ENCODE measurements at regions not wholly inside any gene's neighbourhood (a gene's known extent, or its start where the extent isn't known, plus 50 kb on each side); places are given as distances from the start of the nearest gene placed in this dataset.
"Not testable (repeated sequence)": the region's sequence is repeated elsewhere in the genome, so short reads cannot be mapped to it uniquely, and the experiment has no call there.

DNA sequence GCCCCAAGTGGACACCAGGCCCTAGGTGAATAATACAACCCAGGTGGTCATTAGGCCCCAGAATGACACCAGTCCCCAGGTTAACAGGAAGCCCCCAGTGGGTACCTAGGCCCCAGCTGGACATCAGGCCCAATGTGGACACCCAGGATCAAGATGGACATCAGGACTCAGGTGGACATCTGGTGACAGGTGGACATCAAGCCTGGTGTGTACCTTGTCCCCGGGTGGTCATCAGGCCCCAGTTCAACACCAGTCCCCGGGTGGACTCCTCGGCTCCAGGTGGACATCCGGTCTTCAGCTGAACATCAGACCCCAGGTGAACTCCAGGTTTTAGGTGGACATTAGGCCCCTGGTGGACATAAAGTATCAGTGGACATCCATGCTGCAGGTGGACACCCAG is 524.6 kb downstream of the FOXD4L4 start:
- H3K4me3 ChIP-seq; intact Hi-C loops (cut with DNase I); H3K27me3 ChIP-seq; DNase-seq; H3K4me1 ChIP-seq; H3K27ac ChIP-seq; H3K36me3 ChIP-seq; H3K9me3 ChIP-seq: not testable (repeated sequence)
- WGBS, 2 donors = no CpG with 5 or more reads among the region's 4 CpGs

DNA sequence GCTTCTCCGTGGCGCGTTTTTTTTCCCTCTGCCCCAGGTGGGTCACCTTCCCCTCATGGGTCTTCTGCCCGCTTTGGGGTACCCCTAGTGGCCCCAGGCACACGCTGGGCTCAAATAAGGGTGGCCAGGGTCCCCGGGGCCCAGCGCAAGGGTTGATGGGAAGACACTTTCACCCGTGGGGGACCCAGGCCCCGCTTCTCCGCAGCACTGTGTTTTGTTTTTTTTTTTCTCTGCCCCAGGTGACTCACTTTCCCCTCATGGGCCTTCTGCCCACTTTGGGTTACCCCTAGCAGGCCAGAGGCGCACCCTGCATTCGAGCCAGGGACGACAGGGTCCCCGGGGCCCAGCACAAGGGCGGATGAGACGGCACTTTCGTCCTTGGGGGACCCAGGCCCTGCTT is 526.7 kb downstream of the FOXD4L4 start:
- H3K36me3 ChIP-seq; H3K27ac ChIP-seq; H3K4me1 ChIP-seq; intact Hi-C loops (cut with DNase I); H3K9me3 ChIP-seq; H3K27me3 ChIP-seq; DNase-seq; H3K4me3 ChIP-seq: not testable (repeated sequence)
- 83 to 91% methylated on average over 11 to 15 of the region's 17 CpGs for WGBS, 2 donors

DNA sequence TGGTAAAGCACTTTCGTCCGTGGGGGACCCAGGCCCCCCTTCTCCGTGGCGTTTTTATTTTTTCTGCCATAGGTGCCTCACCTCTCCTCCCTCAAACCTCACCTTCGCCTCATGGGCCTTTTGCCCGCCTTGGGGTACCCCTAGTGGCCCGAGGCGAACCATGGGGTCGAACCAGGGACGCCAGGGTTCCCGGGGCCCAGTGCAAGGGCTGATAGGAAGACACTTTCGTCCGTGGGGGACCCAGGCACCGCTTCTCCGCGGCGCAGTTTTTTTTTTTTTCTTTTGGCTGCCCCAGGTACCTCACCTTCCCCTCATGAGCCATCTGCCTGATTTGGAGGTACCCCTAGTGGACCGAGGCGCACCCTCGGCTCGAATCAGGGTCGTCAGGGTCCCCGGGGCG is 527.8 kb downstream of the FOXD4L4 start:
- H3K4me3 ChIP-seq; H3K9me3 ChIP-seq; intact Hi-C loops (cut with DNase I); DNase-seq; H3K27me3 ChIP-seq; H3K36me3 ChIP-seq; H3K4me1 ChIP-seq; H3K27ac ChIP-seq: not testable (repeated sequence)
- WGBS, 2 donors = 91 to 93% methylated on average over 6 to 17 of the region's 24 CpGs

DNA sequence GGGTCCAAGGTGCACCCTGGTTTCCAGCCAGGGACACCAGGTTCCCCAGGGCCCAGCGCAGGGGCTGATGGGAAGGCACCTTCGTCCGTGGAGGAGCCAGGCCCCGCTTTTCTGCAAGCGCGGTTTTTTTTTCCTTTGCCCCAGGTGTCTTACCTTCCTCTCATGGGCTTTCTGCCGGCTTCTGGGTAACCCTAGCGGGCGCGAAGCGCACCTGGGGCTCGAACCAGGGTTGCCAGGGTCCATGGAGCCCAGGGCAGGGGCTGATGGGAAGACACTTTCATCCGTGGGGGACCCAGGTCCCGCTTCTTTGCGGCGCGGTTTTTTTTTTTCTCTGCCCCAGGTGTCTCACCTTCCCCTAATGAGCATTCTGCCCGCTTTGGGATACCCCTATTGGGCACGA is 529.3 kb downstream of the FOXD4L4 start:
- H3K4me1 ChIP-seq; H3K27me3 ChIP-seq; intact Hi-C loops (cut with DNase I); DNase-seq; H3K36me3 ChIP-seq; H3K9me3 ChIP-seq: not testable (repeated sequence)
- Histone ChIP-seq H3K4me3 (peak overlapping the region in 1 of 4 donors; percentile 35), H3K27ac (peak overlapping the region in 1 of 4 donors; percentile 33)
- no CpG with 5 or more reads among the region's 19 CpGs for WGBS, 2 donors

DNA sequence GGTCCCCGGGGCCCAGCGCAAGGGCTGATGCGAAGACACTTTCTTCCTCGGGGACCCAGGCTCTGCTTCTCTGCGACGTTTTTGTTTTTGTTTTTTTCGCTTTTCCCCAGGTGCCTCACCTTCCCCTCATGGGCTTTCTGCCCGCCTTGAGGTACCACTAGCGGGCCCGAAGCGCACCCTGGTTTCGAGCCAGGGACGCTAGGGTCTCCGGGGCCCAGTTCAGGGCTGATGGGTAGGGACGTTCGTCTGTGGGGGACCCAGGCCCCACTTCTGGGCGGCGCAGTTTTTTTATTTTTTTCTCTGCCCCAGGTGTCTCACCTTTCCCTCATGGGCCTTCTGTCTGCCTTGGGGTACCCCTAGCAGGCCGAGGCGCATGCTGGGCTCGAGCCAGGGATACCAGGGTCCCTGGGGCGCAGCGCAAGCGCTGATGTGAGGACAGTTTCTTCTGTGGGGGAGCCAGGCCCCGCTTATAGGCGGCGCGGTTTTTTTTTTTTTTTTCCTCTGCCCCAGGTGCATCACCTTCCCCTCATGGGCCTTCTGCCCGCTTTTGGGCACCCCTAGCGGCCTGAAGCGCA is 530.0 kb downstream of the FOXD4L4 start:
- 54% methylated on average over 9 of the region's 31 CpGs; no CpG with 5 or more reads in 1 of the 2 donors for WGBS, 2 donors
- H3K4me1 ChIP-seq; H3K9me3 ChIP-seq; H3K36me3 ChIP-seq; DNase-seq; intact Hi-C loops (cut with DNase I); H3K27ac ChIP-seq; H3K27me3 ChIP-seq: not testable (repeated sequence)
- peak overlapping the region in 1 of 4 donors; percentile 23 for H3K4me3 ChIP-seq

DNA sequence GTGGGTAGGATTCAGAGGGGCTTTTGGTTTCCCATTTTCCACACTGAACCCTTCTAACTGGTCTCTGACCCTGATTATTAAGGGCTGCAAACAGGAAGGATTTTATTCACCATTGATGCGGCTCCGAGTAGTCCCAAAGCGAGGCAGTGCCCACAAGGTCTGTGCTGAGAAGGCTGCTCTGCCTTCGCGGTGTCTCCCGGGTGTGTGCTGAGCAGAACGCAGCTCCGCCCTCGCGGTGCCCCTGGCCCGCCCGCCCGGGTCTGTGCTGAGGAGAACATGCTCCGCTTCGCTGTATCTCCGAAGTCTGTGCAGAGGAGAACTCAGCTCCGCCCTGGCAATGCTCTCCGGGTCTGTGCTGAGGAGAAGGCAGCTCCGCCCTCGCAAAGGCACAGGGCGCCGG is 530.7 kb downstream of the FOXD4L4 start:
- intact Hi-C loops (cut with DNase I) = not testable (repeated sequence)

DNA sequence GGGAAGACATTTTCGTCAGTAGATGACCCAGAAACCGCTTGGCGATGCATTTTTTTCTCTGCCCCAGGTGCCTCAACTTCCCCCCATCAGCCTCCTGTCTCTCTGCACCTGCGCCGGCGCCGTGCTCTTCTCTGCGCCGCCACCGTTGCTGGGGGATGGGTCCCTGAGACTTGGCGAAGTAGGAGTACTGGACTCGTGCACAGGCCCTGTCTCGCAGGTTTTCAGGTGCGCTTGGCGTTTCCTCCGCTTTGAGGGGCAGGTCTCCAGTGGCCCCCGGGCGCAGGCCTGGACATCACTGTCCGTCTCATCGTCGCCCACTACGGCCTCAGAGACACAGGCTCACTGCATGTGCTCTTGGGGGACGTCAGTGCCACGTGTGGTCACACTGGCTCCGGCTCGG is 532.1 kb downstream of the FOXD4L4 start:
- peak overlapping the region in 2 of 4 donors; percentile 41 to 53 for H3K4me3 ChIP-seq
- H3K27me3 ChIP-seq; intact Hi-C loops (cut with DNase I); H3K9me3 ChIP-seq; DNase-seq; H3K36me3 ChIP-seq; H3K4me1 ChIP-seq: not testable (repeated sequence)
- peak overlapping the region in 1 of 4 donors; percentile 63 for H3K27ac ChIP-seq
- 70% methylated on average over 2 of the region's 26 CpGs; no CpG with 5 or more reads in 1 of the 2 donors for WGBS, 2 donors

More for the DNA sequence above, 530.7 kb downstream of the FOXD4L4 start:
- H3K4me3 ChIP-seq = peak overlapping the region in 1 of 4 donors; percentile 40
- not testable (repeated sequence) for H3K9me3 ChIP-seq, H3K4me1 ChIP-seq, H3K27me3 ChIP-seq, DNase-seq, H3K36me3 ChIP-seq
- no CpG with 5 or more reads among the region's 22 CpGs for WGBS, 2 donors
- H3K27ac ChIP-seq = peak overlapping the region in 2 of 4 donors; percentile 58 to 76

DNA sequence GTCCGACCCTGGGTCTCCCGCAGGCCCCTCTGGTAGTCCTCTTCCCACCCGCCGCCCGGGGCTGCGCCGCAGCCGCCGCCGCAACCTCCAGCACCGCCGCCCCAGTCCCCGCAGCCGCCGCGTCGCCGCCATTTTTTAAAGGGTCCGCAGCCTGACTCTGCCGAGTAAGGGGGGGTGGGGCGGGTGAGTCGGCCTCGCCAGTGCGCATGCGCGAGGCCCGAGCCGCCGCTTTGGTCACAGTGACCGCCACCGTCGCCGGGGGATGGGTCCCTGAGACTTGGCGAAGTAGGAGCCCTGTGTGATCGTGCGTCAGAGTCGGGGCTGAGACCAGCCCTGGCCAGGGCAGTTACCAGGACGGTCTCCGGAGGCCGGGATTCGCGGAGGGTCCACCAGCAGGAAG is 532.8 kb downstream of the FOXD4L4 start:
- H3K27me3 ChIP-seq; intact Hi-C loops (cut with DNase I); H3K4me1 ChIP-seq; H3K36me3 ChIP-seq; H3K9me3 ChIP-seq; DNase-seq: not testable (repeated sequence)
- TF ChIP-seq POLR2A (IDR thresholded peaks at IDR 0.05) = peak in 3 of 4 donors; percentile 25 to 79 (median 38)
- H3K4me3 ChIP-seq = peak overlapping the region; percentile 42 to 78 (median 60)
- no CpG with 5 or more reads among the region's 42 CpGs for WGBS, 2 donors
- peak overlapping the region; percentile 85 to 89 (median 86) for H3K27ac ChIP-seq

DNA sequence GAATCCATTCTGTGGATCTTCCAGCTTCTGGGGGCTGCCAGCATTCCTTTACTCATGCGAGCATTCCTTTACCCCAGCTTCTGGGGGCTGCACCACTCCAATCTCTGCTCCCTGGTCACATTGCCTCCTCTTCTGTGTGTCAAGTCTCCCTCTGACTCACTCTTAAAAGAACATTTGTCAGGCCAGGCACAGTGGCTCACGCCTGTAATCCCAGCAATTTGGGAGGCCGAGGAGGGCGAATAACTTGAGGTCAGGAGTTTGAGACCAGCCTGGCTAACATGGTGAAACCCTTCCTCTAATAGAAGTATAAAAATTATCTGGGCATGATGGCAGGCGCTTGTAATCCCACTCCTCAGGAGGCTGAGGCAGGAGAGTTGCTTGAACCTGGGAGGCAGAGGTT is 541.9 kb downstream of the FOXD4L4 start:
- H3K4me3 ChIP-seq; H3K9me3 ChIP-seq; H3K36me3 ChIP-seq; H3K27me3 ChIP-seq; DNase-seq; intact Hi-C loops (cut with DNase I); H3K4me1 ChIP-seq: not testable (repeated sequence)
- H3K27ac ChIP-seq = peak overlapping the region in 3 of 4 donors; percentile 48 to 67 (median 58)
- no CpG with 5 or more reads among the region's 5 CpGs for WGBS, 2 donors

Data from esophagus squamous epithelium (tissue), 5 donors.